ENCODE measurements at regions not wholly inside any gene's neighbourhood (a gene's known extent, or its start where the extent isn't known, plus 50 kb on each side); places are given as distances from the start of the nearest gene placed in this dataset.

GRCh38 chr17:34485999-34486398, 93.4 kb upstream of the TMEM132E start:
- Histone ChIP-seq H3K9me3 (no peaks in the 10 kb centered on the region), H3K4me1 (no peaks in the 10 kb centered on the region), H3K36me3 (no peaks in the 10 kb centered on the region), H3K4me3 (no peak overlapping the region), H3K27ac (no peak overlapping the region), H3K27me3 (no peaks in the 10 kb centered on the region)
- TF ChIP-seq CTCF (IDR thresholded peaks at IDR 0.05) (no peak), POLR2AphosphoS5 (IDR thresholded peaks at IDR 0.05; ENCODE audit: insufficient read depth in 1 of 2, low read depth in 1 of 2) (no peak), POLR2A (IDR thresholded peaks at IDR 0.05) (no peak)
- DNase-seq (ENCODE audit: extremely low spot score in 2 of 2) = no peak
- intact Hi-C loops (cut with DNase I) = no loop called here

GRCh38 chr17:34484193-34484733, 95.1 kb upstream of the TMEM132E start:
- intact Hi-C loops (cut with DNase I) = no loop called here

DNA sequence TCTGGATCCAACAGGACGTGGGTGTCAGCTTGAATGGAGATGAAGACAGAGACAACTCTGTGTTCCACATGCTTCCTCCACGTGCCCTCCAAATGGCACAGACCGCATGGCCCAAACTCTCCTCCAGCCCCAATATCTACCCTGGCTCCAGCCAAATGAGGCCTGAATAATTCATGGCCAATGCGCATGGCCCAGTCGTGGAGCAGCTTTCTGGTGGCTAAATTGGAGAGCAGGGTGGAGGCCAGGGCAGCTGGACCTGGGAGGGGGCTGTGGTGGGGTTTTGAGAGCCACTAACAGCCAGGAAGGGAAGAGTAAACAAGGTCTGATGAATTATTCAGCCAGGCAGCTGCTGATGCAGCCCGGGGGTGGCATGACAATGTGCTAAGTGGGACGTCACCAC, 96.7 kb upstream of the TMEM132E start:
- intact Hi-C loops (cut with DNase I) = no loop called here
- no peak overlapping the region for H3K4me3 ChIP-seq
- no peaks in the 10 kb centered on the region for H3K27me3 ChIP-seq
- no peaks in the 10 kb centered on the region for H3K36me3 ChIP-seq
- no peaks in the 10 kb centered on the region for H3K4me1 ChIP-seq
- TF ChIP-seq CTCF (IDR thresholded peaks at IDR 0.05) (no peak), POLR2AphosphoS5 (IDR thresholded peaks at IDR 0.05; ENCODE audit: insufficient read depth in 1 of 2, low read depth in 1 of 2) (no peak), POLR2A (IDR thresholded peaks at IDR 0.05) (no peak)
- no peak for DNase-seq (ENCODE audit: extremely low spot score in 2 of 2)
- H3K9me3 ChIP-seq = no peaks in the 10 kb centered on the region
- H3K27ac ChIP-seq = no peak overlapping the region

More at GRCh38 chr17:34484193-34484733, 95.1 kb upstream of the TMEM132E start:
- H3K9me3 ChIP-seq = no peaks in the 10 kb centered on the region
- H3K36me3 ChIP-seq = no peaks in the 10 kb centered on the region
- no peaks in the 10 kb centered on the region for H3K4me1 ChIP-seq
- no peak overlapping the region for H3K4me3 ChIP-seq
- no peak overlapping the region for H3K27ac ChIP-seq
- DNase-seq (ENCODE audit: extremely low spot score in 2 of 2) = no peak
- no peak for TF ChIP-seq CTCF (IDR thresholded peaks at IDR 0.05)
- TF ChIP-seq POLR2AphosphoS5 (IDR thresholded peaks at IDR 0.05; ENCODE audit: insufficient read depth in 1 of 2, low read depth in 1 of 2) = no peak
- TF ChIP-seq POLR2A (IDR thresholded peaks at IDR 0.05) = no peak
- no peaks in the 10 kb centered on the region for H3K27me3 ChIP-seq

- TF ChIP-seq CTCF (IDR thresholded peaks at IDR 0.05) (no peak), POLR2AphosphoS5 (IDR thresholded peaks at IDR 0.05; ENCODE audit: insufficient read depth in 1 of 2, low read depth in 1 of 2) (no peak), POLR2A (IDR thresholded peaks at IDR 0.05) (no peak)
- Histone ChIP-seq H3K9me3 (no peaks in the 10 kb centered on the region), H3K27ac (no peak overlapping the region), H3K36me3 (no peaks in the 10 kb centered on the region), H3K27me3 (no peaks in the 10 kb centered on the region), H3K4me3 (no peak overlapping the region), H3K4me1 (no peaks in the 10 kb centered on the region)
- intact Hi-C loops (cut with DNase I) = no loop called here
- DNase-seq (ENCODE audit: extremely low spot score in 2 of 2) = no peak
These were observed 97.6 kb upstream of the TMEM132E start for GRCh38 chr17:34481779-34482178.

DNA sequence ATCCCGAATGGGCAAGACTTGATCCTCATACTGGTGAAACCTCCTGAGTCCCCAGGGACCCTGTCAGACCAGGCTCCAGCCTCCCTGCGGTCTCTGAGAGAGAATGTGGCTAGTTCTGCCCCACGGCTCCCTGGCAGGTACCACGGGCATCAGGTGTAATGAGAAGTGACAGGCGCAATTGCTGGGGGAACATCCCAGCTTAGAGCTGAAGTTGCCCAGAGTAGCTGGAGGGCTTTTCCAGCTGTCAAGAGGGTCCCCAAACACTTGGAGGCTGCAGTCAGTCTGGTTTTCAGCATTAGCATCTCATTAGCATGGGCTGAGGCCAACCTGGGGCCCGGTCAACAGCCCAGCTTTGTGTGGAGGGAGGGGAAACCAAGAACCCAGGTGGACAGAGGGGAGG, 100.0 kb upstream of the TMEM132E start:
- intact Hi-C loops (cut with DNase I) = loop anchor here (10.0 kb wide), 1 partner anchor 65 kb away; no protein-coding TSS in a partner anchor
- no peak overlapping the region for H3K27ac ChIP-seq
- H3K4me1 ChIP-seq = no peaks in the 10 kb centered on the region
- no peaks in the 10 kb centered on the region for H3K27me3 ChIP-seq
- no peaks in the 10 kb centered on the region for H3K9me3 ChIP-seq
- TF ChIP-seq POLR2A (IDR thresholded peaks at IDR 0.05) (no peak), CTCF (IDR thresholded peaks at IDR 0.05) (no peak), POLR2AphosphoS5 (IDR thresholded peaks at IDR 0.05; ENCODE audit: insufficient read depth in 1 of 2, low read depth in 1 of 2) (no peak)
- no peak for DNase-seq (ENCODE audit: extremely low spot score in 2 of 2)
- no peak overlapping the region for H3K4me3 ChIP-seq
- H3K36me3 ChIP-seq = no peaks in the 10 kb centered on the region

All from vagina (tissue), 2 donors.